Stimulated activated naive B cell treated with anti-CD40 and anti-IgM and Interleukin-4, amounts not matched to agents 10 μg/mL and 1 μg/mL and 100 μg/mL, for 72 hours (primary cell): ENCODE measurements at regions not wholly inside any gene's neighbourhood (a gene's known extent, or its start where the extent isn't known, plus 50 kb on each side); places are given as distances from the start of the nearest gene placed in this dataset.

Experiments used
- ATAC-seq, 2 donors: fragments of 150-1000 bp; cut with Tn5 transposase; replicated peaks; 2 replicates each; pipeline ENCODE4 v1.10.0; 2021; ENCODE audit warnings: moderate library complexity in 1 of 2
- DNase-seq: peaks from one replicate; pipeline ENCODE4 v3.0.0; 2021
- H3K27ac Mint-ChIP-seq: one replicate; pipeline ENCODE4 v1.8.0; 2022; ENCODE audit warnings: mild to moderate bottlenecking, mixed read lengths
- H3K27me3 Mint-ChIP-seq, 2 donors: one replicate each; pipeline ENCODE4 v1.8.0; 2022; ENCODE audit warnings: mixed read lengths in 2 of 2
- H3K36me3 Mint-ChIP-seq, 2 donors: one replicate each; pipeline ENCODE4 v1.8.0; 2022; ENCODE audit warnings: mixed read lengths in 2 of 2, mild to moderate bottlenecking in 1 of 2
- H3K4me1 Mint-ChIP-seq, 2 donors: one replicate each; pipeline ENCODE4 v1.8.0; 2022; ENCODE audit warnings: mixed read lengths in 2 of 2, mild to moderate bottlenecking in 1 of 2
- H3K4me3 Mint-ChIP-seq, 2 donors: one replicate each; pipeline ENCODE4 v1.8.0; 2022; ENCODE audit warnings: mild to moderate bottlenecking in 2 of 2, mixed read lengths in 2 of 2, moderate library complexity in 1 of 2
- H3K9me3 Mint-ChIP-seq, 2 donors: one replicate each; pipeline ENCODE4 v1.8.0; 2022; ENCODE audit warnings: mixed read lengths in 2 of 2, mild to moderate bottlenecking in 1 of 2

- DNase-seq (no peak), ATAC-seq (no peak)
- Mint-ChIP-seq H3K4me1 (no peaks in the 10 kb centered on the region), H3K27ac (no peak overlapping the region), H3K4me3 (no peak overlapping the region), H3K27me3 (no peaks in the 10 kb centered on the region), H3K9me3 (peaks cover 0 to 2% of the 10 kb centered on the region in 2 donors), H3K36me3 (peaks cover 0 to 1% of the 10 kb centered on the region in 2 donors)
These were observed 180.4 kb downstream of the SUCNR1 start for GRCh38 chr3:152053866-152054265.

DNA sequence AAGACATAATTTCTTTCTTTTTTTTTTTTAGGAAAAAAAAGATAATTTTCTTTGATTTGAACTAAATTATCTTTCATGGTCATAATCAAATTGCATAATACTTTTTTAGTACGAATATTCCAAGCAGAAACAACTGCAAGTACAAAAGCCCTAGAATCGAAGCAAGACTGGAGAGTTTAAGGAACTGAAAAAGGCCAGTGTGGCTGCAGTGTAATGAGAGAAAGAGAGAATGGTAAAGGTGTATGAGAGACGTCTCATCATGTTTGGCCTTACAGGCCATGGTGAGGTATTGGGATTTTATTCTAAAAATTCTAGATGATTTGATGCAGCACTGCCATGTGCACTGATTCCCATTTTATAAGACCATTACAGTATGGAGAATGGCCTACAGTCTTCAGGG, 180.9 kb downstream of the SUCNR1 start:
- Mint-ChIP-seq H3K36me3 (peaks cover 0 to 1% of the 10 kb centered on the region in 2 donors), H3K27me3 (no peaks in the 10 kb centered on the region), H3K27ac (no peak overlapping the region), H3K4me1 (no peaks in the 10 kb centered on the region), H3K4me3 (no peak overlapping the region), H3K9me3 (peaks cover 0 to 2% of the 10 kb centered on the region in 2 donors)
- ATAC-seq (no peak), DNase-seq (no peak)

- no peaks in the 10 kb centered on the region for H3K27me3 Mint-ChIP-seq
- no peak for DNase-seq
- H3K4me1 Mint-ChIP-seq, result no peaks in the 10 kb centered on the region
- no peak overlapping the region for H3K27ac Mint-ChIP-seq
- H3K4me3 Mint-ChIP-seq, result no peak overlapping the region
- H3K36me3 Mint-ChIP-seq, result peaks cover 0 to 1% of the 10 kb centered on the region in 2 donors
- ATAC-seq, result no peak
- peaks cover 0 to 2% of the 10 kb centered on the region in 2 donors for H3K9me3 Mint-ChIP-seq
These were observed 182.6 kb downstream of the SUCNR1 start for GRCh38 chr3:152056073-152056472.

- Mint-ChIP-seq H3K4me3 (no peak overlapping the region), H3K27ac (no peak overlapping the region)
- ATAC-seq, result no peak
These were observed 183.0 kb downstream of the SUCNR1 start for GRCh38 chr3:152056481-152056880.

GRCh38 chr3:152056987-152057386, 183.5 kb downstream of the SUCNR1 start:
- no peak overlapping the region for H3K27ac Mint-ChIP-seq
- H3K9me3 Mint-ChIP-seq, result peaks cover 0 to 2% of the 10 kb centered on the region in 2 donors
- H3K36me3 Mint-ChIP-seq, result peaks cover 0 to 1% of the 10 kb centered on the region in 2 donors
- H3K4me3 Mint-ChIP-seq, result no peak overlapping the region
- DNase-seq, result no peak
- H3K4me1 Mint-ChIP-seq, result no peaks in the 10 kb centered on the region
- H3K27me3 Mint-ChIP-seq, result no peaks in the 10 kb centered on the region
- ATAC-seq, result no peak

More at GRCh38 chr3:152056481-152056880, 183.0 kb downstream of the SUCNR1 start:
- Mint-ChIP-seq H3K27me3 (no peaks in the 10 kb centered on the region), H3K9me3 (peaks cover 0 to 2% of the 10 kb centered on the region in 2 donors), H3K36me3 (peaks cover 0 to 1% of the 10 kb centered on the region in 2 donors), H3K4me1 (no peaks in the 10 kb centered on the region)
- no peak for DNase-seq

GRCh38 chr3:152058856-152059255, 185.4 kb downstream of the SUCNR1 start:
- DNase-seq (no peak), ATAC-seq (no peak)
- H3K27me3 Mint-ChIP-seq, result no peaks in the 10 kb centered on the region
- H3K4me1 Mint-ChIP-seq, result no peaks in the 10 kb centered on the region
- peaks cover 0 to 2% of the 10 kb centered on the region in 2 donors for H3K9me3 Mint-ChIP-seq
- H3K4me3 Mint-ChIP-seq, result no peak overlapping the region
- H3K36me3 Mint-ChIP-seq, result peaks cover 0 to 1% of the 10 kb centered on the region in 2 donors
- H3K27ac Mint-ChIP-seq, result no peak overlapping the region

DNA sequence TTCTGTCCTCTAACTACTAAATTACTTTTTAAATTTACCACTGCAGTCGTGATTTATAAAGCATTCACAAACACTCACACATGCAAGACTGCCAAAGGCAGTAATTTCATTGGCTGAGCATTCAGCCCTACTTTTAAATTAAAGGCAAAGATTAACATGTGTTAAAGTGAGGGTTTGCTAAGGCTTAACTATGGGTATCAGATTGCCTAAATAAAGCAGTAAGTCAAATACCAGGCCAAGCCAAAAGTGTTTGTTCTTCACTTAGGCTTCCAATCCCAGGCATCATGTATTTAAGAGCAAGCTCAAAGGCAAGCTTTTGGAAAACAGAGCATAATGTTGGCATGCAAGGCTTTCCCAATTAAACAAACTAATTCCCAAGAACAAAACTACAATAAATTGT, 187.3 kb downstream of the SUCNR1 start:
- DNase-seq (no peak), ATAC-seq (no peak)
- H3K4me1 Mint-ChIP-seq, result no peaks in the 10 kb centered on the region
- H3K36me3 Mint-ChIP-seq, result peaks cover 0 to 1% of the 10 kb centered on the region in 2 donors
- H3K27me3 Mint-ChIP-seq, result no peaks in the 10 kb centered on the region
- peaks cover 0 to 2% of the 10 kb centered on the region in 2 donors for H3K9me3 Mint-ChIP-seq
- no peak overlapping the region for H3K4me3 Mint-ChIP-seq
- no peak overlapping the region for H3K27ac Mint-ChIP-seq

GRCh38 chr3:152061296-152061695, 187.9 kb downstream of the SUCNR1 start:
- Mint-ChIP-seq H3K4me1 (no peaks in the 10 kb centered on the region), H3K36me3 (peaks cover 0 to 1% of the 10 kb centered on the region in 2 donors), H3K4me3 (no peak overlapping the region), H3K9me3 (peaks cover 0 to 2% of the 10 kb centered on the region in 2 donors), H3K27ac (no peak overlapping the region), H3K27me3 (no peaks in the 10 kb centered on the region)
- no peak for DNase-seq
- no peak for ATAC-seq

DNA sequence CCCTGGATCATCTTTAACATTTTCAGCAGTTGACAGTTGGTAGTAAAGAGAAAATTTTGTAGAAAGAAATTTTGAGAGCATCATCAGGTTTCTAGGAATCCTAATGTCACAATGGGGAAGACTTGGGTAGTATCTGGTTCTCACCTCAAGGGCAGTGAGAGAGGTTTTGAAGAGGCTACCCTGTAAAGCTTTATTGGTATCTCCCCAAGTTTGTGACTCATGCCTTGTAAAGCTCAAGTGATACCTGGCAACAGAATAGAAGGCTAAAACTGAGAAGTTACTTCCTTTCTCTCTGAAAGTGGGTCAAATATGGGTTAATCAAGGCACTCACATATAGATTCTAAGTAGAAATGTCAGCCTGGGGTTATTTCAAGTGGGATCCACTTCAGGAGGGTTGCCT, 196.4 kb downstream of the SUCNR1 start:
- ATAC-seq (no peak), DNase-seq (no peak)
- Mint-ChIP-seq H3K27ac (no peak overlapping the region), H3K4me1 (no peaks in the 10 kb centered on the region), H3K27me3 (no peaks in the 10 kb centered on the region), H3K9me3 (no peaks in the 10 kb centered on the region), H3K4me3 (no peak overlapping the region), H3K36me3 (no peaks in the 10 kb centered on the region)

GRCh38 chr3:152071315-152071714, 197.4 kb upstream of the MBNL1 start:
- Mint-ChIP-seq H3K36me3 (no peaks in the 10 kb centered on the region), H3K4me3 (no peak overlapping the region), H3K4me1 (no peaks in the 10 kb centered on the region), H3K27me3 (no peaks in the 10 kb centered on the region), H3K9me3 (no peaks in the 10 kb centered on the region), H3K27ac (no peak overlapping the region)
- DNase-seq (no peak), ATAC-seq (no peak)

DNA sequence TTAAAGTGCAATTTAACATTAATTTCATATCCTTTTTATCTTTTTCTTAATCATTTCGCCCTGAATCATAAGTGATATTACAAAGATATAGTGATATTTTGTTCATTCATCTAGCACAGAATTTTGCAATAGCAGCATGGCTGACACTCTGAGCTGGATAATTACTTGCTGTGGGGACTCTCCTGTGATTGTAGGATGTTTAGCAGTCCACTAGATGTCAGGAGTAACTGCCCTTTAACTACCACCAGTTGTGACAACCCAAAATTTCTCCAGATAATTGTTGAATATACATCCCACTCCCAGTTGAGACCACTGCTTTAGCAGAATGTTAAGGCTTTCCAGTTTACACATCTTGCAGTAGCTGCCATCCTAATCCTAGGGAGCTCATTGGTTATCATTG, 196.8 kb upstream of the MBNL1 start:
- Mint-ChIP-seq H3K4me3 (no peak overlapping the region), H3K36me3 (no peaks in the 10 kb centered on the region), H3K4me1 (no peaks in the 10 kb centered on the region), H3K9me3 (no peaks in the 10 kb centered on the region), H3K27me3 (no peaks in the 10 kb centered on the region), H3K27ac (no peak overlapping the region)
- ATAC-seq (peak; percentile 77 to 82), DNase-seq (no peak)

DNA sequence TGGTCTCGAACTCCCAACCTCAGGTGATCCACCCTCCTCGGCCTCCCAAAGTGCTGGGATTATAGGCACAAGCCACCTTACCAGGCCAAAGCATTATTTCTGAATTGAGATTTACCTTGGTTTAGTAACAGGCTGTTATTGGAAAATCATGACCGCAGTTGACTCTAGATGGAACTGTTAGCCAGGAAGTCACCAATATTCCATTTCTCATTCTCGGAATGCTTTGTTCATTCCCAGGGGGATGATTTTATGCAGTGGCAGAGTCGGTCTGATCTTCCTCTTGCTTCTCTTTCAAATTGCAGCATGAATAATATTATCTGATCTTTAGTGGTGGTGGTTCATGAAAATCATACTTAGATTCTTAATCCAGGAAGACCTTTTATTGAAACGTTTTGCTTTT, 195.5 kb upstream of the MBNL1 start:
- Mint-ChIP-seq H3K27me3 (no peaks in the 10 kb centered on the region), H3K4me3 (no peak overlapping the region), H3K27ac (no peak overlapping the region), H3K36me3 (peaks cover 0 to 2% of the 10 kb centered on the region in 2 donors), H3K4me1 (no peaks in the 10 kb centered on the region), H3K9me3 (peaks cover 0 to 2% of the 10 kb centered on the region in 2 donors)
- DNase-seq (no peak), ATAC-seq (no peak)

DNA sequence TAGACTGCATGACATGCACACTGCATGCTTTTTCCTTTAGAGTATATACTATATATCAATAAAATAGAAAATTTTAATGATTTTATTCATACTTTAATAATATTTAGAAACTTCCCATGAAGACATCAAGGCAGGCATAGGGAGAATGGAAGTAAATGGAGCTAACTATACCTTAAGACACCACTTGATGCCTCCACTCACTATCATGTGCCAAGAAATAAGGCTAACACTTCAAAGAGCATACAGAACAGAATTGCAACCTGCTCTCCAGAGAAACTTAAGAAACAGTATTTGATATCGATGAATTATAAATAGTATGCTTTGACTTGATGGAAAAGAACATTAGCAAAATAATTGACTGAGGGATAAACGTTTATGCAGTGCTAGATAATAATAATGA, 192.6 kb upstream of the MBNL1 start:
- no peak for ATAC-seq
- Mint-ChIP-seq H3K9me3 (peaks cover 5 to 7% of the 10 kb centered on the region in 2 donors), H3K4me1 (no peaks in the 10 kb centered on the region), H3K36me3 (peaks cover 2 to 10% of the 10 kb centered on the region in 2 donors), H3K27me3 (no peaks in the 10 kb centered on the region), H3K4me3 (no peak overlapping the region), H3K27ac (no peak overlapping the region)
- DNase-seq, result no peak

- H3K27me3 Mint-ChIP-seq, result no peaks in the 10 kb centered on the region
- no peaks in the 10 kb centered on the region for H3K4me1 Mint-ChIP-seq
- H3K4me3 Mint-ChIP-seq, result no peak overlapping the region
- H3K27ac Mint-ChIP-seq, result no peak overlapping the region
- H3K36me3 Mint-ChIP-seq, result peaks cover 2 to 10% of the 10 kb centered on the region in 2 donors
- no peak for DNase-seq
- peaks cover 5 to 8% of the 10 kb centered on the region in 2 donors for H3K9me3 Mint-ChIP-seq
- no peak for ATAC-seq
These were observed 188.7 kb upstream of the MBNL1 start for GRCh38 chr3:152079980-152080379.

- H3K4me3 Mint-ChIP-seq, result no peak overlapping the region
- ATAC-seq (no peak), DNase-seq (no peak)
- H3K27ac Mint-ChIP-seq, result no peak overlapping the region
- peaks cover 5 to 7% of the 10 kb centered on the region in 2 donors for H3K9me3 Mint-ChIP-seq
- H3K36me3 Mint-ChIP-seq, result peaks cover under 1 to 10% of the 10 kb centered on the region in 2 donors
- H3K27me3 Mint-ChIP-seq, result no peaks in the 10 kb centered on the region
- H3K4me1 Mint-ChIP-seq, result no peaks in the 10 kb centered on the region
These were observed 185.6 kb upstream of the MBNL1 start for GRCh38 chr3:152083135-152083534.
